Activated gamma-delta T cell treated with anti-CD3 and anti-CD28 coated beads, Interleukin-2, amount 50 U/mL, for 16 hours (primary cell): ENCODE measurements at regions not wholly inside any gene's neighbourhood (a gene's known extent, or its start where the extent isn't known, plus 50 kb on each side); places are given as distances from the start of the nearest gene placed in this dataset.
"Not testable (repeated sequence)": the region's sequence is repeated elsewhere in the genome, so short reads cannot be mapped to it uniquely, and the experiment has no call there.

ENCODE experiments used
- DNase-seq: peaks from one replicate; pipeline ENCODE4 v3.0.0-alpha.2; 2020; ENCODE audit warnings: low read depth

DNA sequence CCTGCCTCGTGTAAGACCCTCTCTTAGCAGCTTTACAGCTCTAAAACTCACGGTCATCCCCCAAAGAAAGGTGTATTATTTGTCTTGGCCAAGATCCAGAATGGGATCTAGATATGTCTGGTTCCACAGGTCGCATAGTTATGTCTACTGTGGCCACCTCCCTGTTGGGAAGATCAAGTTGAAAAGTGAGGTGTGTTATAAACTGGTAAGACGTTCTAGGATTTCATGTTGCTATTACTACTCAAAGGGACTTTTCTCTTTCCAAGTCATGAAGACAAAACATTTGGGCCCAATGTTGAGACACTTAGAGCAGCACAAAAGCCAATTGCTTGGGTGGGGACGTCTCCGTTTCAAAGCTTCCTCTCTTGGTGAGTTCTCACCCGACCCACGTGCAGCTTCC lies 766.0 kb downstream of the RNF144A start:
- no peak for DNase-seq

GRCh38 chr2:7683708-7684107 lies 766.5 kb downstream of the RNF144A start:
- DNase-seq, result no peak

GRCh38 chr2:7685342-7686015 lies 768.3 kb downstream of the RNF144A start:
- no peak for DNase-seq

DNA sequence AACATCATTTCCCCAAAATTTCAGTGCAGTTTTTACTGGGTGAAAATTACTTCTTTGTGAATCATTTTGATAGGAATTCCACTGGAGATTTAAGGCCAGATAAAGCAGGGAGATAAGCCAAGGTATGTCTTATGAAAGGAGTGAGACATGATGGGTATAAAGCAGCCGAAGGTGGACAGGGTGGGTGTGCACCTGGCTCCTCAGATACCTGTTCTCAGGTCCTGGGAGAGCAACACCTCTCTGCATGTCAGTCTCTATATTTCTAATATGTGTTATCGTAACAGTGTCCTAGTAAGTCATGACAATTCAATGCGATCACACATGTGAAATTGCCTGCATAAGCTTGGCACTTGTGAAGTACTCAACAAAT lies 768.8 kb downstream of the RNF144A start:
- no peak for DNase-seq

GRCh38 chr2:7691961-7692656 lies 774.9 kb downstream of the RNF144A start:
- DNase-seq, result no peak

DNA sequence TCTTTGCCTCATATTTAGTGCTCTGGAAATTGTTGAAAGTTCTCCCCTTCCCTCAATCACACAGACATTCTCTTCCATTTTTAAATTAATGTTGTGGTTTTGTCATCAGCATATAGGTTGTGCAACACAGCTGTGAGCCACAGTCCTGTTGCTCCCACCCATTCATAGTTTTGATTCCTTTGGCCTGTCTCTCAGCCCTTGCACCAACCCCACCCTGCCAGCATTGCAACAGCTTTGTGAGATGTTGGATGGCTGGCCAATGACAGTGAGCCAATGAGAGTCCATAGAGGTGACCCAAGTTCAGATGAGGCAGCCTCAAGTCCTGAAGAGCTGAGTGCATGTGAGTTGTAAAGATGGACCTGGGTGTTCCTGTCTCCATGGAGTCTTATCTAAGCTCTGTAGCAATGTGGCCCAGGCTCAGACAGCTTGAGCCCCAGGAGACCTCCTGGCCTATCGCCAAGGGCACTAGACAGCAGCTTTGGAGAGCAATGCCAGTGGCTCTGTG lies 775.5 kb downstream of the RNF144A start:
- DNase-seq, result no peak

DNA sequence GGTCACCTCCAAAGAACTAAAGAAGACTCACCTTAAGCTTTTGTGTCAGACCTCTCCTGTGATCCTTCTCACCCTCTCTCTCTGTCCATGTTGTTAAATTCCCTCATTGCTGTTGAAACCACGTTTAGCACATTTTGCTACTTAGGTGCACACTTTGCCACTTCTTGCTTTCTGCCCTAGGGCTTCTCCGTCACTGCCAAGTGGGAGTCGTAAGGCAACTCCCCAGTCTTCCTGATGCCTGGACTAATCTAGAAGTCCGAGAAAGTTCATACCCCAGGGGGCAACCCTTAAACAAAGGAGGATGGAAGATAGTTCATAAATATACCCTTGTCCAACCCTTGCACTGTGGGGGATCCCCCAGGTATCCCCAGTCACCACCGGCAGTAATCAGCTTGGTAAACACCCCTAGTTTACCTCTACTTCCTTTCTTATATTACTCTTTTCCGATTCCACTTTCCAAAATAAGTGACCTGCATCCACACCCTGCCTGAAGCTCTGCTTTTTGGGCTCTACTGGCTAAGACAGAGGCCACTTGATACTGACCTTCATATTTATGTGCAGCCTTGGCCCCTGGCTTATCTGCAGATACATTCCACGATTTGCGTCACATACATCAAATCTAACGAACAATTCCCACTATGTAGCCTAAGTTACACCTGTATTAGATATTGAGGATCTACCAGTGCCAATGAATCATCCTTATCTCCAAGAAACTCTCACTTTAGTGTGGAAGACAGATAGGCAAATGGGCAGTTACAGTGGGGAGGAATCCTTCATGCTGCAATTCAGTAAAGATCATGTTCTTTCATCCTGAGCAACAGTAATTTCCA lies 776.2 kb downstream of the RNF144A start:
- no peak for DNase-seq

DNA sequence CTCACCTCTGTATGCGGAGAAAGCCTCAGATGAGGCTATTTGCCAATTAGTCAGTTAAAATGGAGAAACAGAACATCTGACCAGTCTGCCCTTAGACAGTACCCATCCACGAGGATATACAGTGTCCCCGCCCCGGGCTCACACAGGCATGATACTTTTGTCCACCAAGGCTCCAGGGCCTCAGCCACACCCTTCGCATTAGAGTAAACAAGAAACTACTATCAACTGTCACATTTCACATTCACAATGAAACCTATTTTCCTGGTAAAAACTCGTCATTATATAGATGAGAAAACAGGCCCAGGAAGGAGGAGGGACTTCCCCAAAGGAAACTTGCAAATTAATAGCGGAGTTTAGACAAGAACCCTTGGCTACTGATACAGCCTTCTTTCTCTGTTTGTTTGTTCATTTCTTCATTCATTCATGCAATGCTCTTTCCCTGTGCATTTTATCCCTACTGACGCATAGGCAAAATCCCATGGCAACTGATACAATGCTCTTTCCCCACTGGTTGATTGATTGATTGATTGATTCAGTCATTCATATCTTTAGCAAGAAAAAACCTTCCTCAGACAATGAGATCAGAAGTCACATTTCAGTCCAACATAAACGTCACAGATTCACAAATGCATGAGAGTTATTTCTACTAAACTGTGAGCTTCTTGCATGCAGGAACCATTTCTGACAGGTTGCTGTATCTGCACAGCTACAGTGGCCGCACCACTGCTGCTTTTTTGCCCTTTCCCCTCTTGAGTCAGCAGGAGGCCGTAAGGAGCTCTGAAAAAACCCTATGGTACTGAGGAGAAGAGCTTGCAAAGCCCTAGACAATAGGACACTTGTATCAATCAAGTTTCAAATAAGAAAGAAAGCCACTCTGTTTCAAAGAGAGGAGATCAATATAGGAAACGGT lies 777.1 kb downstream of the RNF144A start:
- no peak for DNase-seq

- not testable (repeated sequence) for DNase-seq
Measured at GRCh38 chr2:7696556-7696955, 779.3 kb downstream of the RNF144A start.

GRCh38 chr2:7697052-7697451 lies 779.8 kb downstream of the RNF144A start:
- DNase-seq, result no peak

GRCh38 chr2:7701791-7702190 lies 784.6 kb downstream of the RNF144A start:
- DNase-seq, result no peak

- no peak for DNase-seq
Measured at GRCh38 chr2:7703048-7703447, 785.8 kb downstream of the RNF144A start.

GRCh38 chr2:7703543-7704144 lies 786.4 kb downstream of the RNF144A start:
- DNase-seq, result no peak

DNA sequence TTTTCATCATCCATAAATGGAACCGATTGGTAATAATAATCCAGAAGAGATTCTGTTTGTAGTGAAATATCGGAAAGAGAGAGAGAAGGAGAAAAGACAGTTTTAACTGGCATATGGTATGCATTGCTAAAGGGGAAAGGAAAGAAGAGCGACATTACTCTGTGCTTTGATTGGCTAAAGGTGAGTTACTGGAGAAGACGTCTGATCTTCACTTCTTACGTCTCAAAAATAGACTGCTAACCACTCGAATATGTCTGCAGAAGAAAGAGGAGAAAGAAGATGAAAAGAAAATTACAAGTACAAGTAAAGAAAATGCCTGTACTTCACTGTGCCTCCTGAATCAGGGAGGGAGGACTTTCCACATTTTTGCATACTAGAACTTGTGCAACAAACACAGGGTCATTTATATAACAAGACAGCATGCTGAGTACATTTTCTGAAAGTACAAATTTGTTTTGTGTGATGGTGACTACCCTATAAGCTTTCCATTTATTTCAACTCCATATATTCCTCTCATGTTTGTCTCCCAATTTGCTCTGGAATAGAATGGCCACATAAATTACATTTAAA lies 787.2 kb downstream of the RNF144A start:
- no peak for DNase-seq

DNA sequence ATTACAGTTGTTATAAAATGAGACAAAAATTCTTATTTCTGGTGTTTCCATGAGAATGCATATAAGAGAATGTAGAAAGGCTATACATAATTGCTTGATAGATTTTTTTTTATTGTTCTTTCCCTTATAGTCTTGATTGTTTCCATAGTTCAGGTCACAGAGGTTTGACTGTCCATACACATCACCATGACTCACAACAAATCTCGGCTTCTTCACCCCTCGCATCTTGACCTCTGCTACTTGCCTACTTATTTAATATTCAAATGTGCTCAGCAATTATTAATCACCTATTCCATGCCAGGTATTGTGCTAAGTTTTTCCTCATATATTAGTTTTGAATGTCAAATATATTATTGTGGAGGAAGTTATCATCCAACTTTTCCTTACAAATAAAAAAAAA lies 789.6 kb downstream of the RNF144A start:
- no peak for DNase-seq

DNA sequence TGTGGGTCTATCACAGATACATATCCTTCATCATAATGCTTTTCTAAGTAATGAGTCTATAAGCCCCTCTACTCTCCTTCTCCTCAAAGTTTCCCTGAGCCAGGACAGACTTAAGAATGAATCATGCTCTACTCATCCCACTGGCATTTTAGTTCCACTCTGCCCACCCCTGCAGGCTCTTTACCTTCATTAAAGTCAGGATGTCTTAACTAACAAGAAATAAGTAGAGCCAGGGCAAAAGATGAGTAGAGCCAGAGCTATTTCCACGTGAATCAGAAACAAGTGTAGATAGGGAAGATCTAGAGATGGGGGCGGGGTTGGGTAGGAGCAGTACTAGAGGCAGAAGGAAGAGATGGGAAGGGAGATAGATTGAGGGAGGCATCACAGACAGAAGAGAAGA lies 790.5 kb downstream of the RNF144A start:
- no peak for DNase-seq

GRCh38 chr2:7709907-7710306 lies 792.7 kb downstream of the RNF144A start:
- no peak for DNase-seq

DNA sequence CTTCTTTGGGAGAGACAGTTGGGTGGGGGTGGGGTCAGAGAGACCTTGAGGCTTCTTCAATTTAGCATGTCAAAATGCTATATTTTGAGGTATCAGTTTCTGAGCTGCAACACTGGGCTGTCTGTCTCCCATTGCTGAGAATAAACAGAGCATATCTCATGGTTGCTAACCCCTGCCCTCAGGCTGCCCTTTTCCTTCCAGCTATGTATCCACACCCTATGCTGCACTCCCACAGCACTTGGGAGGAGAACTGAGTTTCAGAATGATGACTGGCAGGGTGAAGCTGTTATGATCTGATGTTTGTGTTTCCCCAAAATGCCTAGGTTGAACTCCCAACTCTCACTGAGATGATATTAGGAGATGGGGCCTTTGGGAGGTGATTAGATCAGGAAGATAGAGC lies 794.0 kb downstream of the RNF144A start:
- no peak for DNase-seq

GRCh38 chr2:7719876-7720275 lies 802.7 kb downstream of the RNF144A start:
- no peak for DNase-seq

- no peak for DNase-seq
Measured at GRCh38 chr2:7721413-7721995, 804.3 kb downstream of the RNF144A start.
